ENCODE measurements at regions not wholly inside any gene's neighbourhood (a gene's known extent, or its start where the extent isn't known, plus 50 kb on each side); places are given as distances from the start of the nearest gene placed in this dataset.

- H3K27ac ChIP-seq (ENCODE audit: extremely low read depth, low read depth, low read length): no peak overlapping the region
- H3K36me3 ChIP-seq (ENCODE audit: control insufficient read depth in 2 of 2, insufficient read depth in 1 of 2, low read length in 2 of 2): no peaks in the 10 kb centered on the region
- POLR2A ChIA-PET: no interaction called here
- no peaks in the 10 kb centered on the region for H3K4me1 ChIP-seq (ENCODE audit: control insufficient read depth, insufficient read depth, low read length)
- H3K9me3 ChIP-seq (ENCODE audit: control insufficient read depth, insufficient read depth, low read depth, low read length): no peaks in the 10 kb centered on the region
- CTCF ChIA-PET: no interaction called here
- no peak overlapping the region for H3K4me3 ChIP-seq (ENCODE audit: low read depth, low read length)
- TF ChIP-seq ZNF341 (tag by site-specific recombination; IDR thresholded peaks at IDR 0.05; ENCODE audit: low read depth): no peak
Observed at GRCh38 chr6:84415517-84415916, 188.1 kb upstream of the CEP162 start.

- TF ChIP-seq ZBTB44 (tag by site-specific recombination; IDR thresholded peaks at IDR 0.05) (no peak), ZNF626 (tag by site-specific recombination; IDR thresholded peaks at IDR 0.05) (no peak), PRDM10 (tag by site-specific recombination; IDR thresholded peaks at IDR 0.05) (no peak), ZNF433 (tag by site-specific recombination; IDR thresholded peaks at IDR 0.05; ENCODE audit: low read depth) (no peak), AEBP2 (tag by site-specific recombination; IDR thresholded peaks at IDR 0.05; ENCODE audit: borderline replicate concordance) (no peak), PRDM6 (tag by site-specific recombination; IDR thresholded peaks at IDR 0.05) (no peak)
- CTCF ChIA-PET: no interaction called here
- H3K9me3 ChIP-seq (ENCODE audit: control insufficient read depth, insufficient read depth, low read depth, low read length): no peaks in the 10 kb centered on the region
Observed at GRCh38 chr6:84415068-84415467, 187.6 kb upstream of the CEP162 start.

GRCh38 chr6:84414531-84414930 lies 187.1 kb upstream of the CEP162 start:
- ChIA-PET POLR2A (no interaction called here), CTCF (interaction anchor here (1.0 to 1.1 kb wide), 2 partner anchors 9 to 456 kb away, joined by 3 to 4 read pairs; no protein-coding TSS in a partner anchor)

More at GRCh38 chr6:84415068-84415467, 187.6 kb upstream of the CEP162 start:
- H3K4me1 ChIP-seq (ENCODE audit: control insufficient read depth, insufficient read depth, low read length): no peaks in the 10 kb centered on the region
- H3K36me3 ChIP-seq (ENCODE audit: control insufficient read depth in 2 of 2, insufficient read depth in 1 of 2, low read length in 2 of 2): no peaks in the 10 kb centered on the region
- no peak overlapping the region for H3K4me3 ChIP-seq (ENCODE audit: low read depth, low read length)
- no peak overlapping the region for H3K27ac ChIP-seq (ENCODE audit: extremely low read depth, low read depth, low read length)
- POLR2A ChIA-PET: no interaction called here

More at GRCh38 chr6:84414531-84414930, 187.1 kb upstream of the CEP162 start:
- no peak for TF ChIP-seq ZNF645 (tag by site-specific recombination; IDR thresholded peaks at IDR 0.05)
- no peak for TF ChIP-seq ZNF248 (tag by site-specific recombination; IDR thresholded peaks at IDR 0.05)
- no peak for TF ChIP-seq SETDB1 (IDR thresholded peaks at IDR 0.05; ENCODE audit: insufficient read length, low read length)
- TF ChIP-seq KLF1 (tag by site-specific recombination; IDR thresholded peaks at IDR 0.05): no peak
- TF ChIP-seq ZBTB21 (tag by site-specific recombination; IDR thresholded peaks at IDR 0.05): no peak
- no peak for TF ChIP-seq ZNF121 (tag by site-specific recombination; IDR thresholded peaks at IDR 0.05)
- TF ChIP-seq ZNF621 (tag by site-specific recombination; IDR thresholded peaks at IDR 0.05): no peak
- no peak for TF ChIP-seq ZNF549 (tag by site-specific recombination; IDR thresholded peaks at IDR 0.05)
- Histone ChIP-seq H3K27ac (ENCODE audit: extremely low read depth, low read depth, low read length) (no peak overlapping the region), H3K36me3 (ENCODE audit: control insufficient read depth in 2 of 2, insufficient read depth in 1 of 2, low read length in 2 of 2) (no peaks in the 10 kb centered on the region), H3K9me3 (ENCODE audit: control insufficient read depth, insufficient read depth, low read depth, low read length) (no peaks in the 10 kb centered on the region), H3K4me3 (ENCODE audit: low read depth, low read length) (no peak overlapping the region), H3K4me1 (ENCODE audit: control insufficient read depth, insufficient read depth, low read length) (no peaks in the 10 kb centered on the region)

All from HEK293 (cell line).